Glomerular endothelial cell (primary cell): ENCODE measurements at regions not wholly inside any gene's neighbourhood (a gene's known extent, or its start where the extent isn't known, plus 50 kb on each side); places are given as distances from the start of the nearest gene placed in this dataset.
"Not testable (repeated sequence)": the region's sequence is repeated elsewhere in the genome, so short reads cannot be mapped to it uniquely, and the experiment has no call there.

Experiments
- DNase-seq: peaks from one replicate; pipeline ENCODE4 v3.0.0-alpha.2; 2011; ENCODE audit warnings: low read depth, low spot score; ENCODE audit errors: extremely low read depth

- DNase-seq = not testable (repeated sequence)
Observed at GRCh38 chr5:110985882-110986281, 85.6 kb upstream of the TSLP start.

GRCh38 chr5:110987573-110987972, 83.9 kb upstream of the TSLP start:
- not testable (repeated sequence) for DNase-seq

- DNase-seq = no peak
Observed at GRCh38 chr5:110996742-110997141, 74.8 kb upstream of the TSLP start.

GRCh38 chr5:111002036-111002435, 69.5 kb upstream of the TSLP start:
- DNase-seq = no peak

- DNase-seq = no peak
Observed at GRCh38 chr5:111003623-111004022, 67.9 kb upstream of the TSLP start.

GRCh38 chr5:111004291-111004690, 67.2 kb upstream of the TSLP start:
- no peak for DNase-seq

GRCh38 chr5:111010783-111011182, 60.7 kb upstream of the TSLP start:
- no peak for DNase-seq

- no peak for DNase-seq
Observed at GRCh38 chr5:111013011-111013410, 58.5 kb upstream of the TSLP start.

- no peak for DNase-seq
Observed at GRCh38 chr5:111016801-111017200, 54.7 kb upstream of the TSLP start.

GRCh38 chr5:111017731-111018130, 53.8 kb upstream of the TSLP start:
- no peak for DNase-seq
